K562 (cell line): ENCODE measurements at regions not wholly inside any gene's neighbourhood (a gene's known extent, or its start where the extent isn't known, plus 50 kb on each side); places are given as distances from the start of the nearest gene placed in this dataset.

Experiments used
- ATAC-seq: fragments of 200-7000 bp; cut with Tn5 transposase; 3 replicates; pipeline ENCODE4 v1.9.1; 2020; ENCODE audit warnings: moderate library complexity
- BruUV-seq: library from RNA; stranded (reverse); fragments of 400-500 nt; replicated peaks from 2 replicates; lab custom pipeline; 2021; lab: Mats Ljungman, UMichigan
- CTCF ChIA-PET: fragments of 300-600 bp; formaldehyde crosslinking; extraction: SDS; loops from one replicate; lab custom pipeline; 2021; ENCODE audit warnings: low intra/inter-chr PET ratio; lab: Yijun Ruan, JAX
- POLR2A ChIA-PET: fragments of 300-600, 350-650 bp; sonication (Branson Sonifier 250); formaldehyde crosslinking; extraction: SDS; loops from one replicate; lab custom pipeline; 2021; ENCODE audit warnings: antibody characterized with exemption, inconsistent platforms; lab: Yijun Ruan, JAX
- DNase-seq, 4 experiments: peaks; one replicate each; pipeline versions ENCODE4 v3.0.0 to v3.0.0-alpha.2; 2011 to 2018; ENCODE audit warnings: low spot score in 3 of 4, mixed read lengths in 3 of 4; ENCODE audit errors: extremely low read depth in 1 of 4
- FAIRE-seq: peaks from 2 replicates; lab custom pipeline; 2011; peaks lifted over from hg19 to GRCh38; lab: Jason Lieb, UNC
- H2AFZ ChIP-seq: 2 replicates; pipeline ENCODE4 v1.6.0; 2011; ENCODE audit warnings: low read depth, low read length, control low read depth, inconsistent platforms
- H3K27ac ChIP-seq: fragments of 200-600 bp; 3 replicates; pipeline ENCODE4 v1.8.0; 2011; ENCODE audit warnings: low read depth, mild to moderate bottlenecking, control low read depth, inconsistent platforms, low read length, moderate library complexity, mixed read lengths; ENCODE audit errors: extremely low read depth
- H3K27me3 ChIP-seq, 2 experiments: fragments of 300-600 bp in 1 of 2; 2 replicates in 1 of 2; 3 replicates in 1 of 2; pipeline versions ENCODE4 v1.6.0 to v1.8.0; 2011; ENCODE audit warnings: inconsistent platforms in 2 of 2, low read length in 2 of 2, mild to moderate bottlenecking in 1 of 2, mixed read lengths in 1 of 2, moderate library complexity in 1 of 2; ENCODE audit not compliant: control insufficient read depth in 2 of 2, insufficient read depth in 2 of 2
- H3K36me3 ChIP-seq: fragments of 300-600 bp; 3 replicates; pipeline ENCODE4 v1.8.0; 2011; ENCODE audit warnings: mild to moderate bottlenecking, low read length, inconsistent platforms; ENCODE audit not compliant: control insufficient read depth, insufficient read depth
- H3K4me1 ChIP-seq, 2 experiments: fragments of 200-600 bp in 1 of 2; replicated peaks in 1 of 2; 2 replicates in 1 of 2; 3 replicates in 1 of 2; pipeline versions ENCODE4 v1.5.1 to v1.8.0; 2011; ENCODE audit warnings: inconsistent platforms in 2 of 2, low read length in 2 of 2, mild to moderate bottlenecking in 1 of 2, mixed read lengths in 1 of 2, moderate library complexity in 1 of 2; ENCODE audit not compliant: control insufficient read depth in 2 of 2, insufficient read depth in 2 of 2
- H3K4me2 ChIP-seq: 2 replicates; pipeline ENCODE4 v1.6.1; 2011; ENCODE audit warnings: low read length, control low read depth, inconsistent platforms, mixed read lengths; ENCODE audit not compliant: insufficient read depth
- H3K4me3 ChIP-seq: fragments of 200-600 bp; sonication (generic), shearing (Covaris generic); 2 replicates; pipeline ENCODE4 v1.5.1; 2016; ENCODE audit warnings: control low read depth, inconsistent platforms
- H3K79me2 ChIP-seq: fragments of 200-600 bp; 3 replicates; pipeline ENCODE4 v1.8.0; 2011; ENCODE audit warnings: low read length, inconsistent platforms; ENCODE audit not compliant: control insufficient read depth, insufficient read depth
- H3K9ac ChIP-seq, 2 experiments: 2 replicates each; pipeline versions ENCODE4 v1.6.0 to v1.6.1; 2011; ENCODE audit warnings: low read depth in 2 of 2, low read length in 2 of 2, control low read depth in 1 of 2, inconsistent platforms in 1 of 2, mild to moderate bottlenecking in 1 of 2, mixed read lengths in 1 of 2; ENCODE audit not compliant: insufficient read depth in 1 of 2
- H3K9me1 ChIP-seq: one replicate; pipeline ENCODE4 v1.6.0; 2011; ENCODE audit warnings: inconsistent platforms, mild to moderate bottlenecking, low read length, moderate library complexity; ENCODE audit not compliant: control insufficient read depth, insufficient read depth
- H3K9me3 ChIP-seq: replicated peaks from 2 replicates; pipeline ENCODE4 v1.5.1; 2011; ENCODE audit warnings: low read depth, low read length, inconsistent platforms; ENCODE audit not compliant: control insufficient read depth, insufficient read depth
- H4K20me1 ChIP-seq: replicated peaks from 2 replicates; pipeline ENCODE4 v1.6.1; 2011; ENCODE audit warnings: low read length, inconsistent platforms, mixed read lengths; ENCODE audit not compliant: control insufficient read depth, insufficient read depth
- ATF7 ChIP-seq: fragments of 450-650 bp; IDR thresholded peaks from 2 replicates; pipeline ENCODE4 v1.7.1; 2014; ENCODE audit warnings: mild to moderate bottlenecking, moderate library complexity
- BRD9 ChIP-seq: fragments of 450-650 bp; IDR thresholded peaks from 2 replicates; pipeline ENCODE4 v1.6.1; 2018; ENCODE audit warnings: low read depth; ENCODE audit not compliant: partially characterized antibody
- CBX1 ChIP-seq: sonication (generic); IDR thresholded peaks from 2 replicates; pipeline ENCODE4 v1.6.1; 2016; ENCODE audit warnings: antibody characterized with exemption, low read depth, mild to moderate bottlenecking
- DDX20 ChIP-seq: fragments of 450-650 bp; IDR thresholded peaks from 2 replicates; pipeline ENCODE4 v1.6.1; 2016; ENCODE audit warnings: missing genetic modification characterization, low read depth, mild to moderate bottlenecking, missing compliant biosample characterization, moderate library complexity
- EHMT2 ChIP-seq: fragments of 450-650 bp; IDR thresholded peaks from 2 replicates; pipeline ENCODE4 v1.6.1; 2018; ENCODE audit warnings: antibody characterized with exemption
- GATA2 ChIP-seq: sonication (generic); formaldehyde crosslinking; IDR thresholded peaks from 2 replicates; pipeline ENCODE4 v1.4.0; 2020; ENCODE audit warnings: mild to moderate bottlenecking, missing genetic modification reagents
- HNRNPK ChIP-seq: fragments of 200-400 bp; formaldehyde crosslinking; IDR thresholded peaks from one replicate; pipeline ENCODE4 v1.6.1; 2018; ENCODE audit warnings: mild to moderate bottlenecking, low read depth, low read length; ENCODE audit not compliant: poor library complexity, severe bottlenecking
- MAFG ChIP-seq: fragments of 450-650 bp; conservative IDR thresholded peaks from 2 replicates; pipeline ENCODE4 v1.6.1; 2016; ENCODE audit warnings: missing genetic modification characterization, missing compliant biosample characterization
- PPARD ChIP-seq: fragments of 250-450 bp; sonication (Bioruptor Pico); IDR thresholded peaks from 2 replicates; pipeline ENCODE4 v1.8.0; 2022; ENCODE audit warnings: inconsistent platforms, mild to moderate bottlenecking, moderate library complexity
- SMARCB1 ChIP-seq: IDR thresholded peaks from 2 replicates; pipeline ENCODE4 v1.6.1; 2011; ENCODE audit warnings: improper control_type of control experiment, low read depth; ENCODE audit not compliant: insufficient read length
- TAF9B ChIP-seq: fragments of 450-650 bp; IDR thresholded peaks from 2 replicates; pipeline ENCODE4 v1.6.1; 2018; ENCODE audit warnings: mild to moderate bottlenecking; ENCODE audit not compliant: partially characterized antibody
- TRIM28 ChIP-seq: fragments of 450-650 bp; IDR thresholded peaks from 2 replicates; pipeline ENCODE4 v1.6.1; 2017
- ZEB2 ChIP-seq: fragments of 450-650 bp; IDR thresholded peaks from 2 replicates; pipeline ENCODE4 v1.6.1; 2016
- ZFPM2 ChIP-seq: fragments of 250-450 bp; sonication (Bioruptor Pico); IDR thresholded peaks from 2 replicates; pipeline ENCODE4 v1.5.1; 2022; ENCODE audit warnings: mild to moderate bottlenecking
- ZNF124 ChIP-seq: sonication (generic); formaldehyde crosslinking; IDR thresholded peaks from 2 replicates; pipeline ENCODE4 v1.8.1; 2022; ENCODE audit warnings: missing genetic modification reagents
- ZNF280B ChIP-seq: fragments of 250-450 bp; sonication (Bioruptor Pico); IDR thresholded peaks from 2 replicates; pipeline ENCODE4 v1.5.1; 2021; ENCODE audit warnings: mild to moderate bottlenecking
- ZNF717 ChIP-seq: fragments of 250-450 bp; sonication (Bioruptor Pico); IDR thresholded peaks from 2 replicates; pipeline ENCODE4 v1.5.0; 2021
- WGBS: fragments of 100-300 bp; shearing (Covaris generic); methylation state at CpG from one replicate; pipeline ENCODE4 v1.1.6; 2016; ENCODE audit warnings: low coverage, mixed read lengths; ENCODE audit not compliant: insufficient coverage; ENCODE audit errors: missing lambda C conversion rate; 5-methylcytosine and 5-hydroxymethylcytosine counted together
- in situ Hi-C: fragments of 300-500 bp; cut with MboI; formaldehyde crosslinking; loops from 4 replicates; pipeline ENCODE4 v1.15.0; 2018; ENCODE audit warnings: inconsistent platforms, mixed read lengths
- intact Hi-C: fragments of 100-400 bp; cut with micrococcal nuclease; formaldehyde crosslinking; loops from 2 replicates; pipeline ENCODE4 v1.14.2; 2022
- TF ChIP-seq, protein P1 (sequence below): fragments of 250-450 bp; sonication (Bioruptor Pico); IDR thresholded peaks from 2 replicates; pipeline ENCODE4 v1.5.0; 2021; ENCODE audit warnings: mild to moderate bottlenecking, borderline replicate concordance
- TF ChIP-seq, protein P2 (sequence below): sonication (generic); formaldehyde crosslinking; IDR thresholded peaks from 2 replicates; pipeline ENCODE4 v1.8.1; 2022; ENCODE audit warnings: missing genetic modification reagents

GRCh38 chr10:21207852-21208646, 310.9 kb upstream of the NEBL start:
- no TSS peak for BruUV-seq
- ChIA-PET CTCF (no interaction called here), POLR2A (interaction anchor here (1.0 kb wide), 1 partner anchor 13 kb away, joined by 4 read pairs; no protein-coding TSS in a partner anchor)
- peak overlapping the region; percentile 83 for H3K27ac ChIP-seq
- WGBS, result 48% methylated on average over 4 of the region's 4 CpGs
- H3K27me3 ChIP-seq, result no peaks in the 10 kb centered on the region
- H2AFZ ChIP-seq, result peak overlapping the region; percentile 80
- no peaks in the 10 kb centered on the region for H4K20me1 ChIP-seq
- DNase-seq, result no peak
- no peak overlapping the region for H3K4me3 ChIP-seq
- peak overlapping the region in 1 of 2 experiments; percentile 48; a peak in 3 of 4 replicates for H3K9ac ChIP-seq
- H3K36me3 ChIP-seq, result no peaks in the 10 kb centered on the region
- peaks cover 0 to 34% of the 10 kb centered on the region in 2 experiments; a peak in 3 of 5 replicates for H3K4me1 ChIP-seq
- peak overlapping the region; percentile 63 for H3K4me2 ChIP-seq
- intact Hi-C loops, result no loop called here
- FAIRE-seq, result no peak
- H3K79me2 ChIP-seq, result no peaks in the 10 kb centered on the region
- in situ Hi-C loops, result no loop called here
- H3K9me3 ChIP-seq, result peaks cover 11% of the 10 kb centered on the region
- H3K9me1 ChIP-seq, result no peaks in the 10 kb centered on the region
- ATAC-seq, result peak; percentile 7; the same call in 2 of the 3 replicates
- no peak for TF ChIP-seq HNRNPK
- TF ChIP-seq ATF7, result no peak
- TF ChIP-seq ZEB2, result 0 out of 2 replicates have a peak, but pooled peaks have one; percentile 21
- TF ChIP-seq EHMT2, result no peak
- no peak for TF ChIP-seq ZNF124 (CRISPR knock-in tag)
- 0 out of 2 replicates have a peak, but pooled peaks have one; percentile 57 for TF ChIP-seq ZNF280B
- TF ChIP-seq CBX1, result peak; percentile 82; the same call in 1 of the 2 replicates
- TF ChIP-seq, protein P1, sequence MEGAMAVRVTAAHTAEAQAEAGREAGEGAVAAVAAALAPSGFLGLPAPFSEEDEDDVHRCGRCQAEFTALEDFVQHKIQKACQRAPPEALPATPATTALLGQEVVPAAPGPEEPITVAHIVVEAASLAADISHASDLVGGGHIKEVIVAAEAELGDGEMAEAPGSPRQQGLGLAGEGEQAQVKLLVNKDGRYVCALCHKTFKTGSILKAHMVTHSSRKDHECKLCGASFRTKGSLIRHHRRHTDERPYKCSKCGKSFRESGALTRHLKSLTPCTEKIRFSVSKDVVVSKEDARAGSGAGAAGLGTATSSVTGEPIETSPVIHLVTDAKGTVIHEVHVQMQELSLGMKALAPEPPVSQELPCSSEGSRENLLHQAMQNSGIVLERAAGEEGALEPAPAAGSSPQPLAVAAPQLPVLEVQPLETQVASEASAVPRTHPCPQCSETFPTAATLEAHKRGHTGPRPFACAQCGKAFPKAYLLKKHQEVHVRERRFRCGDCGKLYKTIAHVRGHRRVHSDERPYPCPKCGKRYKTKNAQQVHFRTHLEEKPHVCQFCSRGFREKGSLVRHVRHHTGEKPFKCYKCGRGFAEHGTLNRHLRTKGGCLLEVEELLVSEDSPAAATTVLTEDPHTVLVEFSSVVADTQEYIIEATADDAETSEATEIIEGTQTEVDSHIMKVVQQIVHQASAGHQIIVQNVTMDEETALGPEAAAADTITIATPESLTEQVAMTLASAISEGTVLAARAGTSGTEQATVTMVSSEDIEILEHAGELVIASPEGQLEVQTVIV (CRISPR knock-in tag), result no peak
- TF ChIP-seq GATA2 (CRISPR knock-in tag), result no peak
- TF ChIP-seq BRD9, result no peak
- TF ChIP-seq, protein P2, sequence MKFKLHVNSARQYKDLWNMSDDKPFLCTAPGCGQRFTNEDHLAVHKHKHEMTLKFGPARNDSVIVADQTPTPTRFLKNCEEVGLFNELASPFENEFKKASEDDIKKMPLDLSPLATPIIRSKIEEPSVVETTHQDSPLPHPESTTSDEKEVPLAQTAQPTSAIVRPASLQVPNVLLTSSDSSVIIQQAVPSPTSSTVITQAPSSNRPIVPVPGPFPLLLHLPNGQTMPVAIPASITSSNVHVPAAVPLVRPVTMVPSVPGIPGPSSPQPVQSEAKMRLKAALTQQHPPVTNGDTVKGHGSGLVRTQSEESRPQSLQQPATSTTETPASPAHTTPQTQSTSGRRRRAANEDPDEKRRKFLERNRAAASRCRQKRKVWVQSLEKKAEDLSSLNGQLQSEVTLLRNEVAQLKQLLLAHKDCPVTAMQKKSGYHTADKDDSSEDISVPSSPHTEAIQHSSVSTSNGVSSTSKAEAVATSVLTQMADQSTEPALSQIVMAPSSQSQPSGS (CRISPR knock-in tag), result no peak
- no peak for TF ChIP-seq ZNF717 (CRISPR knock-in tag)
- peak; percentile 93 for TF ChIP-seq TRIM28
- TF ChIP-seq SMARCB1, result no peak
- no peak for TF ChIP-seq PPARD (CRISPR knock-in tag)
- peak; percentile 84 for TF ChIP-seq MAFG (tag)
- TF ChIP-seq DDX20 (tag), result no peak
- TF ChIP-seq ZFPM2 (CRISPR knock-in tag), result no peak
- TF ChIP-seq TAF9B, result no peak
